Skeletal muscle tissue (tissue), 3 donors: ENCODE measurements at regions not wholly inside any gene's neighbourhood (a gene's known extent, or its start where the extent isn't known, plus 50 kb on each side); places are given as distances from the start of the nearest gene placed in this dataset.

ENCODE experiments used
- H3K27ac ChIP-seq: one replicate; pipeline ENCODE4 v1.7.0; 2013; ENCODE audit warnings: mild to moderate bottlenecking, low read depth, low read length, inconsistent platforms
- H3K27me3 ChIP-seq, 3 donors: one replicate each; pipeline ENCODE4 v1.7.0; 2013; ENCODE audit warnings: low read length in 3 of 3; ENCODE audit not compliant: control insufficient read depth in 3 of 3, insufficient read depth in 3 of 3
- H3K36me3 ChIP-seq, 3 donors: one replicate each; pipeline ENCODE4 v1.7.0; 2013; ENCODE audit warnings: low read length in 3 of 3; ENCODE audit not compliant: control insufficient read depth in 3 of 3, insufficient read depth in 3 of 3
- H3K4me1 ChIP-seq, 3 donors: one replicate each; pipeline ENCODE4 v1.7.0; 2013; ENCODE audit warnings: low read length in 3 of 3, mild to moderate bottlenecking in 3 of 3; ENCODE audit not compliant: control insufficient read depth in 3 of 3, insufficient read depth in 3 of 3
- H3K4me3 ChIP-seq, 3 donors: one replicate each; pipeline ENCODE4 v1.7.0; 2013; ENCODE audit warnings: low read length in 3 of 3
- H3K9ac ChIP-seq, 3 donors: one replicate each; pipeline ENCODE4 v1.7.0; 2013; ENCODE audit warnings: low read length in 3 of 3, mild to moderate bottlenecking in 3 of 3, moderate library complexity in 2 of 3, low read depth in 1 of 3
- H3K9me3 ChIP-seq, 3 donors: one replicate each; pipeline ENCODE4 v1.7.0; 2013; ENCODE audit warnings: low read length in 3 of 3; ENCODE audit not compliant: control insufficient read depth in 3 of 3
- donor health status: Osteomylitis.

DNA sequence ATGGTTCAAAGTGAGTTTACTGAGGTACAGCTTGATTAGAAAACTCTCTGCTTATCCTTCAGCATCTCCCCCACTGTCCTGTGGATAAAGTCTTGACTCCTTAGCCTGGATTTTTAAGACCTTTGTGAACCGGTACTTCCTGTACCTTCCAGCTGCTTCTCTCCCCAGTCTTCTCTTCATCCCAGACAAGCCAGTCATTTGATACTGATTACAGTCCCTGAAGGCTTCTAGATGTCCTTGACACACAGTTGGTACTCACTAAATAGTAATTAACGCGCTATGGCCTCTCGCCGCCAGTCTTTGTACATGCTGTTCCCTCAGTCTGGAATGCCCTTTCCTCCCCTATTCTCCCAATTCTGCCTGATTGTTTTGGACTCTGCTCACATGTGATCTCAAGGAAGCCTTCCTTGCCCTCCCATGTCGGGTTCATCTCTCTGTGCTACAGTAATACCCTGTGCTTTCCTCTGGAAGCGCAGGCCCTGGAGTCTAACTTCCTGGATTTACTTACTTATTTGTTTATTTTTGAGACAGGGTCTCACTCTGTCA lies 50.6 kb upstream of the PTGR2 start:
- Histone ChIP-seq H3K27ac (no peak overlapping the region), H3K4me3 (no peak overlapping the region), H3K9me3 (no peaks in the 10 kb centered on the region), H3K36me3 (peaks cover 0 to 2% (median 0%) of the 10 kb centered on the region in 3 donors), H3K4me1 (peaks cover 4 to 7% (median 5%) of the 10 kb centered on the region in 3 donors), H3K9ac (no peak overlapping the region), H3K27me3 (no peaks in the 10 kb centered on the region)

GRCh38 chr14:73797543-73798265 lies 53.9 kb upstream of the PTGR2 start:
- peaks cover 14 to 23% (median 15%) of the 10 kb centered on the region in 3 donors for H3K4me1 ChIP-seq
- H3K9me3 ChIP-seq: no peaks in the 10 kb centered on the region
- H3K27me3 ChIP-seq: no peaks in the 10 kb centered on the region
- H3K36me3 ChIP-seq: peaks cover 0 to 2% (median 0%) of the 10 kb centered on the region in 3 donors
- no peak overlapping the region for H3K4me3 ChIP-seq
- no peak overlapping the region for H3K9ac ChIP-seq
- no peak overlapping the region for H3K27ac ChIP-seq

- H3K27ac ChIP-seq: no peak overlapping the region
- H3K9ac ChIP-seq: no peak overlapping the region
- H3K4me1 ChIP-seq: peaks cover 14 to 21% (median 15%) of the 10 kb centered on the region in 3 donors
- no peak overlapping the region for H3K4me3 ChIP-seq
- peaks cover 0 to 3% (median 2%) of the 10 kb centered on the region in 3 donors for H3K36me3 ChIP-seq
- no peaks in the 10 kb centered on the region for H3K9me3 ChIP-seq
- no peaks in the 10 kb centered on the region for H3K27me3 ChIP-seq
Measured at GRCh38 chr14:73796893-73797542, 54.6 kb upstream of the PTGR2 start.

- Histone ChIP-seq H3K27ac (no peak overlapping the region), H3K27me3 (no peaks in the 10 kb centered on the region), H3K4me3 (no peak overlapping the region), H3K9ac (no peak overlapping the region), H3K36me3 (peaks cover 0 to 3% (median 2%) of the 10 kb centered on the region in 3 donors), H3K4me1 (peaks cover 14 to 21% (median 15%) of the 10 kb centered on the region in 3 donors), H3K9me3 (no peaks in the 10 kb centered on the region)
Measured at GRCh38 chr14:73796415-73796814, 55.2 kb upstream of the PTGR2 start.

DNA sequence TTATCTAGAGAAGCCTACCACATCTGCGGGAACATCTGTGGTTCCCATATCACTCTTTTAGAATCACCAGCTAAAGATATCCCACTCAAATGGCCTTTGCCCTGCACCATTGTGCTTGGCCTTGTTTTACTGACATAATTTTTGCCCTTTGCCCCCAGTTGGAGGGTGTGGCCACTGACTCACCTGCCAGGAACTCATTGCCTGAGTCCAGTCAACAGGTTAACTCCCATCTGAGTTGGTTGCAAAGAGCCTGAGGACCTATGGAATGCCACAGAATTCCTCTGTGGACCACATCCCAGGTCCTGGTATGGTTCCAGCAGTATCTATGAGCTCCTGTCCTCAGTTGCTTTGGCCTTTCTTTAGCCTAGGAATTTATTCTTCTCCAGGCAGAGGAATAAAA lies 55.7 kb upstream of the PTGR2 start:
- Histone ChIP-seq H3K36me3 (peaks cover 0 to 3% (median under 1%) of the 10 kb centered on the region in 3 donors), H3K9me3 (no peaks in the 10 kb centered on the region)

DNA sequence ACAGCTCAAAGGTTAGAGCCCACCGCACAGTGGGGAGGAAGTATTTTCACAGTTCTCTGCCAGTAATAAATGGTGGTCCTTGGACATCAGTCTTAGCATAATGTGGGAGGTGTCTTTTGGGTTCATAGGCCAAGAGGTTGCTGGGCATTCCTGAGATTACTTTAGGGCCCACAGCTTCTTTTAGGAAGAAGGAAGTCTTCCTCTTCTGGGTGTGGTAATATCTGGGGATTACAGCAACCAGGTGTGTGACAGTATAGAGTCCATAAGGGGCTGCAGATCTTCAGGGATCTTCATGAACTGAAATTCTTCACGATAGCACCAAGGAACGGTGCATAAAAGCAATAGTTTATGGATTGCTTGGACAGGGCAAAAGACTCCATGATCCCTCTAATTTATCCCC lies 56.2 kb upstream of the PTGR2 start:
- Histone ChIP-seq H3K4me1 (peaks cover 13 to 20% (median 15%) of the 10 kb centered on the region in 3 donors), H3K4me3 (no peak overlapping the region)

More for the DNA sequence above, 55.7 kb upstream of the PTGR2 start:
- H3K4me3 ChIP-seq: no peak overlapping the region
- no peak overlapping the region for H3K9ac ChIP-seq
- peaks cover 11 to 18% (median 15%) of the 10 kb centered on the region in 3 donors for H3K4me1 ChIP-seq
- H3K27me3 ChIP-seq: no peaks in the 10 kb centered on the region
- H3K27ac ChIP-seq: no peak overlapping the region

DNA sequence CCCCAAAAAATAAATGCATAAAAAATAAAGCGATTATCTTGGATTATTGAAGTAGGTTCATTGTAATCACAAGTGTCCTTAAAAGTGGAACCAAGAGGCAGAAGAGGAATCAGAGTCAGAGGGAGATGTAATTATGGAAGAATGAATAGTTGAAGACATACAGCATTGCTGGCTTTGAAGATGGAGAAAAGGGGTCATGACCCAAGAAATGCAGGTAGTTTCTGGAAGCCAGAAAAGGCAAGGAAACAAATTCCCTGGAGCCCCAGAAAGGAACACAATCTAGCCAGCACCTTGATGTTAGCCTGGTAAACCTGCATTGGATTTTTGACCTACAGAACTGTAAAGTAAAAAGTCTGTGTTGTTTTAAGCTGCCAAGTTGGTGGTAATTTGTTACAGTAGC lies 57.5 kb upstream of the PTGR2 start:
- Histone ChIP-seq H3K27ac (peak overlapping the region; percentile 52), H3K4me3 (no peak overlapping the region), H3K4me1 (peaks cover 23 to 30% (median 26%) of the 10 kb centered on the region in 3 donors), H3K36me3 (peaks cover 0 to 3% (median 0%) of the 10 kb centered on the region in 3 donors), H3K9me3 (no peaks in the 10 kb centered on the region), H3K9ac (no peak overlapping the region), H3K27me3 (no peaks in the 10 kb centered on the region)

More for the DNA sequence above, 56.2 kb upstream of the PTGR2 start:
- peak overlapping the region; percentile 70 for H3K27ac ChIP-seq
- H3K36me3 ChIP-seq: peaks cover 0 to 3% (median 0%) of the 10 kb centered on the region in 3 donors
- H3K27me3 ChIP-seq: no peaks in the 10 kb centered on the region
- H3K9me3 ChIP-seq: no peaks in the 10 kb centered on the region
- H3K9ac ChIP-seq: no peak overlapping the region

- no peak overlapping the region for H3K27ac ChIP-seq
- no peaks in the 10 kb centered on the region for H3K9me3 ChIP-seq
- H3K4me1 ChIP-seq: peaks cover 31 to 39% (median 38%) of the 10 kb centered on the region in 3 donors
- H3K27me3 ChIP-seq: no peaks in the 10 kb centered on the region
- no peak overlapping the region for H3K9ac ChIP-seq
- peaks cover 0 to 3% (median 0%) of the 10 kb centered on the region in 3 donors for H3K36me3 ChIP-seq
- H3K4me3 ChIP-seq: no peak overlapping the region
Measured at GRCh38 chr14:73792481-73792880, 59.1 kb upstream of the PTGR2 start.

DNA sequence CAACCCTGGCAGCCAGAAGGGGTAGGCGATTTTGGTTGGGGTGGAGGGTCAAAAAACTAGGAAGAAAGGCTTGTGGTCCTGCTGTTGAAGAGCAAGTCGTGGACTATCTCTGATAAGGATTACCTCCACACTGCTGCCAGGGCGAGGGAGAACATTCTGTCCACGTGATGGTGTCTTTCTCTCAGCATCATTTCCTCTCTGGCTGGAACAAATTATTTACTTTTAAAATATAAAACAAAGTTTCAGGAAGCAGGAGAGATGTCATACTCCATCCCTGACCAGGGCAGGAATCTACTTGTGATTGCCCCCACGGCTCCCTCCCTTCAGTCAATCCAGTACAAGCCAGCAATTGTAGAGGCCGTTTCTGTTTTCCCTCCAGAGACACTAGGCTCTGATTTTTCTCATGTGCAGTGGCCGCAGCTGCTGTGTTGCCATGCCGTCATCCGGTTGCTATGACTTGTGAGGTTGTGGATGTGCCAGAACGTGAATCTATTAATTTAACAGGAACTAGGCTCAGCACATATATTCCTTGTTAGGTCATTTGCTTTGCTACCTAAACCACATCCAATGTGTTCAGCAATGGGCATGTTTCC lies 61.5 kb upstream of the PTGR2 start:
- Histone ChIP-seq H3K4me1 (peaks cover 43 to 50% (median 45%) of the 10 kb centered on the region in 3 donors), H3K9me3 (no peaks in the 10 kb centered on the region), H3K9ac (peak overlapping the region; percentile 35 to 60 (median 54)), H3K27ac (peak overlapping the region; percentile 76), H3K27me3 (no peaks in the 10 kb centered on the region), H3K36me3 (peaks cover 0 to 3% (median 0%) of the 10 kb centered on the region in 3 donors), H3K4me3 (no peak overlapping the region)
